ENCODE measurements at regions not wholly inside any gene's neighbourhood (a gene's known extent, or its start where the extent isn't known, plus 50 kb on each side); places are given as distances from the start of the nearest gene placed in this dataset.

- no peak for TF ChIP-seq POLR2A (IDR thresholded peaks at IDR 0.05)
- no peak for TF ChIP-seq CTCF (IDR thresholded peaks at IDR 0.05)
These were observed 140.5 kb upstream of the TNP1 start for GRCh38 chr2:217000406-217000805.

Data from testis (tissue), 2 donors.